Kidney (tissue), 13 donors: ENCODE measurements at regions not wholly inside any gene's neighbourhood (a gene's known extent, or its start where the extent isn't known, plus 50 kb on each side); places are given as distances from the start of the nearest gene placed in this dataset.
"Not testable (repeated sequence)": the region's sequence is repeated elsewhere in the genome, so short reads cannot be mapped to it uniquely, and the experiment has no call there.

Experiments used
- DNase-seq, 5 donors: peaks; one replicate each; pipeline ENCODE4 v3.0.0-alpha.2; 2013 to 2020
- FAIRE-seq: peaks from 2 replicates; lab custom pipeline; 2012; peaks lifted over from hg19 to GRCh38; lab: Jason Lieb, UNC
- H3K27ac ChIP-seq, 2 donors: one replicate each; pipeline ENCODE4 v1.7.0; 2013; ENCODE audit warnings: low read depth in 2 of 2, low read length in 2 of 2, inconsistent platforms in 1 of 2
- H3K27me3 ChIP-seq: one replicate; pipeline ENCODE4 v1.7.1; 2013; ENCODE audit warnings: low read length, inconsistent platforms; ENCODE audit not compliant: control insufficient read depth, insufficient read depth
- H3K36me3 ChIP-seq, 3 donors: one replicate each; pipeline versions ENCODE4 v1.7.0 to v1.7.1; 2013; ENCODE audit warnings: low read length in 3 of 3, control low read depth in 1 of 3, inconsistent platforms in 1 of 3; ENCODE audit not compliant: insufficient read depth in 3 of 3, control insufficient read depth in 2 of 3
- H3K4me1 ChIP-seq, 3 donors: one replicate each; pipeline versions ENCODE4 v1.7.0 to v1.7.1; 2013; ENCODE audit warnings: low read length in 3 of 3, inconsistent platforms in 1 of 3, low read depth in 1 of 3; ENCODE audit not compliant: control insufficient read depth in 2 of 3, insufficient read depth in 2 of 3
- H3K4me3 ChIP-seq, 3 donors: one replicate each; pipeline versions ENCODE4 v1.7.0 to v1.8.1; 2013; ENCODE audit warnings: low read length in 3 of 3, control low read depth in 1 of 3, inconsistent platforms in 1 of 3
- H3K9ac ChIP-seq, 3 donors: one replicate each; pipeline versions ENCODE4 v1.7.0 to v1.7.1; 2013; ENCODE audit warnings: low read length in 3 of 3, control low read depth in 1 of 3, inconsistent platforms in 1 of 3
- H3K9me3 ChIP-seq, 3 donors: one replicate each; pipeline versions ENCODE4 v1.7.0 to v1.7.1; 2013; ENCODE audit warnings: low read length in 3 of 3, control low read depth in 1 of 3, inconsistent platforms in 1 of 3; ENCODE audit not compliant: control insufficient read depth in 2 of 3, insufficient read depth in 1 of 3
- CTCF ChIP-seq: IDR thresholded peaks from 3 replicates; pipeline ENCODE4 v1.5.1; 2012; ENCODE audit warnings: mild to moderate bottlenecking, moderate library complexity, borderline replicate concordance; ENCODE audit not compliant: insufficient read depth; ENCODE audit errors: extremely low read depth
- intact Hi-C: fragments of 100-400 bp; cut with DNase I; formaldehyde crosslinking; loops from one replicate; pipeline ENCODE4 v1.11.1; 2022
- donor health status: control.
- donor health status: control.
- donor health status: control.
- donor health status: control.
- donor health status: control.
- donor health status: DM: yes; HTN: yes; CAD: no.
- donor health status: Normal renal cell carcinoma (clear cell type).

- H3K4me3 ChIP-seq, FAIRE-seq, H3K36me3 ChIP-seq, intact Hi-C loops, DNase-seq, H3K4me1 ChIP-seq, H3K27me3 ChIP-seq, H3K27ac ChIP-seq, H3K9ac ChIP-seq, H3K9me3 ChIP-seq: not testable (repeated sequence)
These were observed 190.1 kb downstream of the SPIN4 start for GRCh38 chrX:63160994-63161393.

- H3K27me3 ChIP-seq, H3K4me3 ChIP-seq, H3K36me3 ChIP-seq, H3K9me3 ChIP-seq, H3K4me1 ChIP-seq, FAIRE-seq, H3K27ac ChIP-seq, DNase-seq, H3K9ac ChIP-seq, intact Hi-C loops: not testable (repeated sequence)
These were observed 190.8 kb downstream of the SPIN4 start for GRCh38 chrX:63160340-63160739.

GRCh38 chrX:63145526-63145925, 205.6 kb downstream of the SPIN4 start:
- H3K4me1 ChIP-seq, H3K27me3 ChIP-seq, intact Hi-C loops, H3K9ac ChIP-seq, H3K36me3 ChIP-seq, FAIRE-seq, H3K27ac ChIP-seq, DNase-seq, H3K4me3 ChIP-seq, H3K9me3 ChIP-seq: not testable (repeated sequence)

GRCh38 chrX:63142588-63142987, 208.5 kb downstream of the SPIN4 start:
- H3K4me3 ChIP-seq, H3K36me3 ChIP-seq, H3K27me3 ChIP-seq, H3K9ac ChIP-seq, intact Hi-C loops, H3K4me1 ChIP-seq, H3K9me3 ChIP-seq, H3K27ac ChIP-seq, DNase-seq, FAIRE-seq: not testable (repeated sequence)

GRCh38 chrX:63135859-63136258, 215.3 kb downstream of the SPIN4 start:
- H3K9me3 ChIP-seq, H3K27me3 ChIP-seq, H3K27ac ChIP-seq, H3K4me3 ChIP-seq, H3K9ac ChIP-seq, DNase-seq, FAIRE-seq, H3K36me3 ChIP-seq, intact Hi-C loops, H3K4me1 ChIP-seq: not testable (repeated sequence)

GRCh38 chrX:63128509-63128908, 222.6 kb downstream of the SPIN4 start:
- Histone ChIP-seq H3K9ac (no peak overlapping the region), H3K27me3 (no peaks in the 10 kb centered on the region), H3K9me3 (no peaks in the 10 kb centered on the region), H3K4me1 (no peaks in the 10 kb centered on the region), H3K36me3 (no peaks in the 10 kb centered on the region), H3K4me3 (no peak overlapping the region), H3K27ac (no peak overlapping the region)
- intact Hi-C loops, result no loop called here
- peak in 1 of 5 donors; percentile 0 for DNase-seq
- no peak for FAIRE-seq
- TF ChIP-seq CTCF, result peak; percentile 26
